ENCODE measurements at regions not wholly inside any gene's neighbourhood (a gene's known extent, or its start where the extent isn't known, plus 50 kb on each side); places are given as distances from the start of the nearest gene placed in this dataset.

DNA sequence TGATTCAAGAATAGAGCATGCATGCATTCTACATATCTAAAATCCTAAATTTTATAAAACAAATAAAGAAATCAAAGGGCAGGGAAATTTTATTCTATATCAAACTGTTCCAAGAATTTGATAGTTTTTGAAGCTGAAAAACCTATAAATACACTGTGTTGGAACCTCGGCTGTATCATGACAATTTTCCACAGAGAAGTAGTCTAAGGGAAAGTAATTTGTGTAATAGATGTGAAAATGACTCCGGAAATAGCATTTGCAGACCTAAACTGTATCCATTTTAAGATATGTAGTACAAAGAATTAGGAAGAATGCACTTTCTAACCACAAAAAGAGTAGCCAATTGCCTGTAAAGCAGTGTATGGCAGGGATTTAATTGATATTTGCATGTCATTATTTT lies 112.5 kb upstream of the WDR17 start:
- DNase-seq (no peak), ATAC-seq (no peak)
- intact Hi-C loops (cut with DNase I): no loop called here
- TF ChIP-seq, protein P1, sequence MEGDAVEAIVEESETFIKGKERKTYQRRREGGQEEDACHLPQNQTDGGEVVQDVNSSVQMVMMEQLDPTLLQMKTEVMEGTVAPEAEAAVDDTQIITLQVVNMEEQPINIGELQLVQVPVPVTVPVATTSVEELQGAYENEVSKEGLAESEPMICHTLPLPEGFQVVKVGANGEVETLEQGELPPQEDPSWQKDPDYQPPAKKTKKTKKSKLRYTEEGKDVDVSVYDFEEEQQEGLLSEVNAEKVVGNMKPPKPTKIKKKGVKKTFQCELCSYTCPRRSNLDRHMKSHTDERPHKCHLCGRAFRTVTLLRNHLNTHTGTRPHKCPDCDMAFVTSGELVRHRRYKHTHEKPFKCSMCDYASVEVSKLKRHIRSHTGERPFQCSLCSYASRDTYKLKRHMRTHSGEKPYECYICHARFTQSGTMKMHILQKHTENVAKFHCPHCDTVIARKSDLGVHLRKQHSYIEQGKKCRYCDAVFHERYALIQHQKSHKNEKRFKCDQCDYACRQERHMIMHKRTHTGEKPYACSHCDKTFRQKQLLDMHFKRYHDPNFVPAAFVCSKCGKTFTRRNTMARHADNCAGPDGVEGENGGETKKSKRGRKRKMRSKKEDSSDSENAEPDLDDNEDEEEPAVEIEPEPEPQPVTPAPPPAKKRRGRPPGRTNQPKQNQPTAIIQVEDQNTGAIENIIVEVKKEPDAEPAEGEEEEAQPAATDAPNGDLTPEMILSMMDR (IDR thresholded peaks at IDR 0.05): no peak
- no peak for TF ChIP-seq POLR2A (IDR thresholded peaks at IDR 0.05)
- no peaks in the 10 kb centered on the region for H3K27me3 ChIP-seq
- no peak overlapping the region for H3K4me3 ChIP-seq
- 88% methylated on average over 2 of the region's 2 CpGs for WGBS, 2 donors
- no peak overlapping the region for H3K27ac ChIP-seq
- H3K36me3 ChIP-seq (replicated peaks in 1 of 2; ENCODE audit: insufficient read depth in 1 of 2, low read depth in 2 of 2): no peaks in the 10 kb centered on the region
- peaks cover 16% of the 10 kb centered on the region for H3K4me1 ChIP-seq
- no peaks in the 10 kb centered on the region for H3K9me3 ChIP-seq

DNA sequence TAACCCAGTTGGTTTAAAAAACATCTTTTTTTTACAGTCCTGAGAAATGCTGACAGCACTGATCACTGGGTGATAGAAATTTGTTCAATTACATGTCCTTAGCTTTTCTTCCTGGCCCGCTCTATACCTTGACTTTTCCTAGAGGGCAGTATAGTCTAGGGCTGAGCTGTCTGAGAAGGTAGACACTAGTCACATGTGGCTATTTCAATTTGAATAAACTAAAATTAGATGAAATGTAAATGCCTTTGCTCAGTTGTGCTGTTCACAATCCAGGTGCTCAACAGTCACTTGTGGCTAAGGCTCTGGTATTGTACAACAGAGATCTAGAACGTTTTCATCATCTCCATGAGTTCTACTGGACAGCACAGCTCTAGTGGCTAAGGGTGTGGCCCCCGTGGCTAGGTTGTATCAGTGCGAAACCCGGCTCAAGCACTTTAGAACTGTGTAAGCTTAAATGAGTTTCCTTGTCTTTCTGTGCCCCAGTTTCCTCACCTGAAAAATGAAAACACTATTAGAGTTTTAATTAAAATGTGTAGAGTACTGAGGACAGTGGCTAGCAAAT lies 111.6 kb upstream of the WDR17 start:
- TF ChIP-seq, protein P1 (IDR thresholded peaks at IDR 0.05): no peak
- TF ChIP-seq POLR2A (IDR thresholded peaks at IDR 0.05): no peak
- DNase-seq: no peak
- no peaks in the 10 kb centered on the region for H3K27me3 ChIP-seq
- no peak for ATAC-seq
- no peak overlapping the region for H3K27ac ChIP-seq
- 90% methylated on average over 5 of the region's 5 CpGs for whole genome bisulfite sequencing, 2 donors
- no peak overlapping the region for H3K4me3 ChIP-seq
- no peaks in the 10 kb centered on the region for H3K36me3 ChIP-seq (replicated peaks in 1 of 2; ENCODE audit: insufficient read depth in 1 of 2, low read depth in 2 of 2)
- intact Hi-C loops (cut with DNase I): no loop called here
- H3K4me1 ChIP-seq: peaks cover 16% of the 10 kb centered on the region
- no peaks in the 10 kb centered on the region for H3K9me3 ChIP-seq

DNA sequence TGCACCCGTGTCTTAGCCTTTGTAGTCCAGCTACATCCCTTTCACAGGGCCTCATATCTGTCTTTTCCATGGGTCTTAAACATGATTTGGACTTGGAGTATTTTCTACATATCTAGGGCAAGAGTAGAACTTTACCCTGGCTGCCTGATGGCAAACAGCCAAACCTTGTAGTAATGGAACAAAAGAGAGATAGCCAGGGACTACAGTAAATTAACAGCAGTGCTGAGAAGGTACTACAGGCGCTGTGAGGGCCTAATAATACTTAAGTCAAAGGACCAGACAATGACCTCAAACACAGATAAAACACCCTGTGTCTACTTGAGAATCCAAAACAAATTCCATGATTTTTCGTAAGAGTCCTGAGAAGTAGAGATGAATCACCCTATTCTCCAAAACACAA lies 111.0 kb upstream of the WDR17 start:
- Histone ChIP-seq H3K27ac (peak overlapping the region in 1 of 4 donors; percentile 49), H3K36me3 (replicated peaks in 1 of 2; ENCODE audit: insufficient read depth in 1 of 2, low read depth in 2 of 2) (no peaks in the 10 kb centered on the region), H3K27me3 (no peaks in the 10 kb centered on the region), H3K4me3 (no peak overlapping the region), H3K9me3 (no peaks in the 10 kb centered on the region), H3K4me1 (peaks cover 16% of the 10 kb centered on the region)
- no peak for ATAC-seq
- 31 to 38% methylated on average over 3 of the region's 3 CpGs for WGBS, 2 donors
- no peak for TF ChIP-seq POLR2A (IDR thresholded peaks at IDR 0.05)
- TF ChIP-seq, protein P1 (IDR thresholded peaks at IDR 0.05): no peak
- DNase-seq: peak; percentile 40 to 64 (median 59)
- intact Hi-C loops (cut with DNase I): no loop called here

DNA sequence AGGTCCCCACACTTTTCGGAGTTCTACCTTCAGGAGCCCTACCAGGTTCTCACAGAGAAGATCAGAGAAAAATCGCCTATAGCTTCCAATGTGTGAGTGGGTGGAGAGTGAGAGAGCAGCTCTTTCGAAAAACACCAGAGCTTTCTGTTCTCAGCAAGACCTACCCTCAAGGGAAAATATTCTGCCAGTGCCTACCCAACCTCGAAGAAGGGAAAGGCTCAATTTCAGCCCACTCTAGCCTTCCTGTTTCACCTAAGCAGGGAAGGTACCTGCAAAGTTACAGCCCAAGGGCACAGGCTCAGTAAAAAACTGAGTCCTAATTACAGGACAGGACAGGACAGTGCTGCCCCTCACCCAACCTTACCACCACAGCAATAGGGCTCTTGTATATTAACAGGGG lies 104.0 kb upstream of the WDR17 start:
- intact Hi-C loops (cut with DNase I): no loop called here
- H3K4me1 ChIP-seq: no peaks in the 10 kb centered on the region
- H3K9me3 ChIP-seq: no peaks in the 10 kb centered on the region
- ATAC-seq (no peak), DNase-seq (no peak)
- no peak for TF ChIP-seq POLR2A (IDR thresholded peaks at IDR 0.05)
- TF ChIP-seq, protein P1 (IDR thresholded peaks at IDR 0.05): no peak
- H3K36me3 ChIP-seq (replicated peaks in 1 of 2; ENCODE audit: insufficient read depth in 1 of 2, low read depth in 2 of 2): no peaks in the 10 kb centered on the region
- no peak overlapping the region for H3K27ac ChIP-seq
- no peaks in the 10 kb centered on the region for H3K27me3 ChIP-seq
- no peak overlapping the region for H3K4me3 ChIP-seq
- 66% methylated on average over 3 to 4 of the region's 4 CpGs for WGBS, 2 donors

DNA sequence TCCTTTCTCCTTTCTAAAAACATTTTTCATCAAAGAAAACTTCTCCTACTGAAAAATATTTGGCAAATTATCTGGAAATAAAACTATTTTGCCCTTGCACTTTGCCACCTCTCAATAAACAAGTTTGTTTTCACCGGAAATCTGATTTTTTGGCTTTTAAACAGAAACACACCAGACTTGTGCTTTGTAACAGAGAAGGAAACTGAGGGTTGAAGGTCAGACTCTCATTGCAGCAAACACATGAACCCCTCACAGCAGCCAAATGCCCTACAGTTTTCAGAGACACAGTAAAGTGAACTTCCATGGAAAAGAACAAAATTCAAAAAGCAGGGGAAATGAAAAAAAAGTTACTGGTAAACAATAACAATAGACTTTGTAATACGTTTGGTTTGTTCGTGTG lies 95.6 kb upstream of the WDR17 start:
- ATAC-seq (no peak), DNase-seq (no peak)
- 36 to 43% methylated on average over 3 of the region's 3 CpGs for WGBS, 2 donors

More for the DNA sequence above, 95.6 kb upstream of the WDR17 start:
- Histone ChIP-seq H3K27me3 (no peaks in the 10 kb centered on the region), H3K9me3 (no peaks in the 10 kb centered on the region), H3K4me3 (no peak overlapping the region), H3K4me1 (no peaks in the 10 kb centered on the region), H3K27ac (no peak overlapping the region), H3K36me3 (replicated peaks in 1 of 2; ENCODE audit: insufficient read depth in 1 of 2, low read depth in 2 of 2) (no peaks in the 10 kb centered on the region)
- TF ChIP-seq POLR2A (IDR thresholded peaks at IDR 0.05): no peak
- TF ChIP-seq, protein P1 (IDR thresholded peaks at IDR 0.05): no peak
- intact Hi-C loops (cut with DNase I): no loop called here
